HEK293 (cell line): ENCODE measurements at regions not wholly inside any gene's neighbourhood (a gene's known extent, or its start where the extent isn't known, plus 50 kb on each side); places are given as distances from the start of the nearest gene placed in this dataset.

Source experiments
- CTCF ChIA-PET: fragments of 350-600 bp; formaldehyde crosslinking; extraction: SDS; loops from one replicate; lab custom pipeline; 2021; ENCODE audit warnings: antibody characterized with exemption; lab: Yijun Ruan, JAX
- POLR2A ChIA-PET: fragments of 300-600 bp; formaldehyde crosslinking; extraction: SDS; loops from one replicate; lab custom pipeline; 2020; ENCODE audit warnings: antibody characterized with exemption, inconsistent platforms; lab: Yijun Ruan, JAX
- H3K27ac ChIP-seq: fragments of 200-500 bp; sonication (Bioruptor generic); 2 replicates; pipeline ENCODE4 v1.5.1; 2014; ENCODE audit warnings: low read depth, low read length, control low read depth, inconsistent platforms; ENCODE audit errors: extremely low read depth
- H3K36me3 ChIP-seq, 2 experiments: fragments of 200-500 bp in 1 of 2; sonication (Bioruptor generic) in 1 of 2; 1 replicate in 1 of 2; 2 replicates in 1 of 2; pipeline ENCODE4 v1.5.1; 2014 to 2017; ENCODE audit warnings: inconsistent platforms in 2 of 2, low read length in 2 of 2; ENCODE audit not compliant: control insufficient read depth in 2 of 2, insufficient read depth in 1 of 2
- H3K4me1 ChIP-seq: fragments of 200-500 bp; sonication (Bioruptor generic); 2 replicates; pipeline ENCODE4 v1.5.1; 2014; ENCODE audit warnings: mild to moderate bottlenecking, low read length, inconsistent platforms; ENCODE audit not compliant: control insufficient read depth, insufficient read depth
- H3K4me3 ChIP-seq: 2 replicates; pipeline ENCODE4 v1.5.1; 2011; ENCODE audit warnings: low read depth, mild to moderate bottlenecking, control low read depth, low read length, moderate library complexity
- H3K9me3 ChIP-seq: fragments of 200-500 bp; sonication (Bioruptor generic); 2 replicates; pipeline ENCODE4 v1.5.1; 2014; ENCODE audit warnings: low read depth, low read length, inconsistent platforms; ENCODE audit not compliant: control insufficient read depth, insufficient read depth
- BCL6B ChIP-seq: fragments of 450-650 bp; formaldehyde crosslinking; IDR thresholded peaks from 2 replicates; pipeline ENCODE4 v1.5.1; 2017; ENCODE audit warnings: missing biosample characterization, missing genetic modification characterization
- GFI1B ChIP-seq: fragments of 450-650 bp; formaldehyde crosslinking; IDR thresholded peaks from 2 replicates; pipeline ENCODE4 v1.5.1; 2016; ENCODE audit warnings: missing biosample characterization, missing genetic modification characterization
- SP2 ChIP-seq: fragments of 450-650 bp; formaldehyde crosslinking; IDR thresholded peaks from 2 replicates; pipeline ENCODE4 v1.5.1; 2016; ENCODE audit warnings: missing biosample characterization, missing genetic modification characterization
- SP3 ChIP-seq: fragments of 450-650 bp; formaldehyde crosslinking; IDR thresholded peaks from 2 replicates; pipeline ENCODE4 v1.5.1; 2016; ENCODE audit warnings: missing biosample characterization, missing genetic modification characterization
- TCF7L2 ChIP-seq: IDR thresholded peaks from 2 replicates; pipeline ENCODE4 v1.6.1; 2011; ENCODE audit warnings: low read depth, mild to moderate bottlenecking, inconsistent platforms, low read length, moderate library complexity, borderline replicate concordance
- ZEB2 ChIP-seq: fragments of 450-650 bp; formaldehyde crosslinking; IDR thresholded peaks from 2 replicates; pipeline ENCODE4 v1.5.1; 2016; ENCODE audit warnings: missing biosample characterization, missing genetic modification characterization
- ZIC2 ChIP-seq: fragments of 450-650 bp; formaldehyde crosslinking; IDR thresholded peaks from 2 replicates; pipeline ENCODE4 v1.5.1; 2016; ENCODE audit warnings: missing biosample characterization, missing genetic modification characterization
- ZNF302 ChIP-seq: fragments of 450-650 bp; formaldehyde crosslinking; IDR thresholded peaks from 2 replicates; pipeline ENCODE4 v1.5.1; 2016; ENCODE audit warnings: missing biosample characterization, missing genetic modification characterization, low read depth
- ZNF473 ChIP-seq: fragments of 450-650 bp; formaldehyde crosslinking; IDR thresholded peaks from 2 replicates; pipeline ENCODE4 v1.5.1; 2017; ENCODE audit warnings: missing biosample characterization, missing genetic modification characterization
- ZNF48 ChIP-seq: fragments of 450-650 bp; formaldehyde crosslinking; IDR thresholded peaks from 2 replicates; pipeline ENCODE4 v1.5.1; 2016; ENCODE audit warnings: missing biosample characterization, missing genetic modification characterization
- ZNF544 ChIP-seq: fragments of 450-650 bp; formaldehyde crosslinking; IDR thresholded peaks from 2 replicates; pipeline ENCODE4 v1.5.0; 2017; ENCODE audit warnings: missing biosample characterization, missing genetic modification characterization
- ZNF548 ChIP-seq: fragments of 450-650 bp; formaldehyde crosslinking; IDR thresholded peaks from 2 replicates; pipeline ENCODE4 v1.5.1; 2016; ENCODE audit warnings: missing biosample characterization, missing genetic modification characterization
- ZNF660 ChIP-seq: fragments of 450-650 bp; IDR thresholded peaks from 2 replicates; pipeline ENCODE4 v1.5.1; 2018; ENCODE audit warnings: missing biosample characterization, mild to moderate bottlenecking, missing genetic modification characterization
- ZNF791 ChIP-seq: fragments of 450-650 bp; formaldehyde crosslinking; IDR thresholded peaks from 2 replicates; pipeline ENCODE4 v1.5.1; 2016; ENCODE audit warnings: missing biosample characterization, missing genetic modification characterization
- TF ChIP-seq, protein P1 (sequence below): fragments of 450-650 bp; formaldehyde crosslinking; IDR thresholded peaks from 2 replicates; pipeline ENCODE4 v1.5.1; 2016; ENCODE audit warnings: missing biosample characterization, missing genetic modification characterization, low read depth
- TF ChIP-seq, protein P2 (sequence below): fragments of 450-650 bp; formaldehyde crosslinking; IDR thresholded peaks from 2 replicates; pipeline ENCODE4 v1.5.1; 2016; ENCODE audit warnings: missing biosample characterization, missing genetic modification characterization, borderline replicate concordance

DNA sequence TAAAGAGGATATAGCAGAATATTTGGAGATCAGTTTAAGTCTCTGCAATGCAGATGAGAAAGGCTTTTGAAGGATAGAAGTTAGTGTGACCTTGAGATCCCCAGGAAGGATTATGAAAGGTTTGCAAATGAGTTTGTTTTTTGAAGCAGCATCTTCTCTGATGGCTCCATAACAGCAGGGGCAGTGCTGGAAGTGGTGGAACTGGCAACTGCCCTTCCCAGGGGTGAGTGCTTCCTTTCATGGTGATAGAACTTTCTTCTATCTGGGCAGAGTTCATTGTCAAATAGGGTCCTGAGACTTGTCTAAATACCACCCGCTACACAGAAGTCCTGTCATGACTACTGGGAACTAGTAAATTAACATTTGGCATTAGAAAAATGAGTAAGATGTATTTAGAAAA is 314.2 kb upstream of the MCTP2 start:
- Histone ChIP-seq H3K27ac (no peak overlapping the region), H3K4me3 (no peak overlapping the region), H3K4me1 (no peaks in the 10 kb centered on the region), H3K36me3 (no peaks in the 10 kb centered on the region), H3K9me3 (no peaks in the 10 kb centered on the region)
- ChIA-PET CTCF (no interaction called here), POLR2A (no interaction called here)
- TF ChIP-seq GFI1B (tag by site-specific recombination), result no peak
- no peak for TF ChIP-seq ZNF791 (tag by site-specific recombination)
- no peak for TF ChIP-seq TCF7L2
- TF ChIP-seq ZNF544 (tag by site-specific recombination), result no peak
- TF ChIP-seq ZNF48 (tag by site-specific recombination), result no peak
- no peak for TF ChIP-seq ZNF302 (tag by site-specific recombination)
- TF ChIP-seq ZNF548 (tag by site-specific recombination), result no peak
- TF ChIP-seq ZEB2 (tag by site-specific recombination), result no peak
- TF ChIP-seq, protein P1, sequence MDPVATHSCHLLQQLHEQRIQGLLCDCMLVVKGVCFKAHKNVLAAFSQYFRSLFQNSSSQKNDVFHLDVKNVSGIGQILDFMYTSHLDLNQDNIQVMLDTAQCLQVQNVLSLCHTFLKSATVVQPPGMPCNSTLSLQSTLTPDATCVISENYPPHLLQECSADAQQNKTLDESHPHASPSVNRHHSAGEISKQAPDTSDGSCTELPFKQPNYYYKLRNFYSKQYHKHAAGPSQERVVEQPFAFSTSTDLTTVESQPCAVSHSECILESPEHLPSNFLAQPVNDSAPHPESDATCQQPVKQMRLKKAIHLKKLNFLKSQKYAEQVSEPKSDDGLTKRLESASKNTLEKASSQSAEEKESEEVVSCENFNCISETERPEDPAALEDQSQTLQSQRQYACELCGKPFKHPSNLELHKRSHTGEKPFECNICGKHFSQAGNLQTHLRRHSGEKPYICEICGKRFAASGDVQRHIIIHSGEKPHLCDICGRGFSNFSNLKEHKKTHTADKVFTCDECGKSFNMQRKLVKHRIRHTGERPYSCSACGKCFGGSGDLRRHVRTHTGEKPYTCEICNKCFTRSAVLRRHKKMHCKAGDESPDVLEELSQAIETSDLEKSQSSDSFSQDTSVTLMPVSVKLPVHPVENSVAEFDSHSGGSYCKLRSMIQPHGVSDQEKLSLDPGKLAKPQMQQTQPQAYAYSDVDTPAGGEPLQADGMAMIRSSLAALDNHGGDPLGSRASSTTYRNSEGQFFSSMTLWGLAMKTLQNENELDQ, result no peak
- TF ChIP-seq ZNF660 (tag by site-specific recombination), result no peak
- TF ChIP-seq SP3 (tag by site-specific recombination), result no peak

DNA sequence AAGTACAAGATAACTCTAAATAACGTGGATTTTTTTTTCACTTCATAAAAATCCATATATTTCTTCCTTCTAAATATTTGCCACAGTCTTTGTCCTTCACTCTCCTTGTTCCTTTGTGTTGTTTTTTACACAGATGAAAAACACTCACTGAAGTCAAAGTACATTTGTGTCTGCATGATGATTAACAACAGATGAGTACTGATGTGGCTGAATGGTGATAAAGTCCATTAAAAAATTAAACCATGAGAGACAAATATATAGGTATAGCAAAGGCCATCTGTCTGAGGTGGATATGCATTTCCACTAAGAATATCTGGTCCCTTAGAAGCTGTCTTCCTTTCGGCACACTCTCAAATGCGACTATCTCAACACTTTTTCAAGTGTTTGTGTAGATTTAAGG is 317.5 kb upstream of the MCTP2 start:
- Histone ChIP-seq H3K27ac (no peak overlapping the region), H3K36me3 (no peaks in the 10 kb centered on the region), H3K4me1 (no peaks in the 10 kb centered on the region), H3K4me3 (no peak overlapping the region), H3K9me3 (no peaks in the 10 kb centered on the region)
- ChIA-PET CTCF (interaction anchor here (0.6 kb wide), 1 partner anchor 931 kb away, joined by 3 read pairs; no protein-coding TSS in a partner anchor), POLR2A (no interaction called here)
- TF ChIP-seq ZIC2 (tag by site-specific recombination), result no peak

DNA sequence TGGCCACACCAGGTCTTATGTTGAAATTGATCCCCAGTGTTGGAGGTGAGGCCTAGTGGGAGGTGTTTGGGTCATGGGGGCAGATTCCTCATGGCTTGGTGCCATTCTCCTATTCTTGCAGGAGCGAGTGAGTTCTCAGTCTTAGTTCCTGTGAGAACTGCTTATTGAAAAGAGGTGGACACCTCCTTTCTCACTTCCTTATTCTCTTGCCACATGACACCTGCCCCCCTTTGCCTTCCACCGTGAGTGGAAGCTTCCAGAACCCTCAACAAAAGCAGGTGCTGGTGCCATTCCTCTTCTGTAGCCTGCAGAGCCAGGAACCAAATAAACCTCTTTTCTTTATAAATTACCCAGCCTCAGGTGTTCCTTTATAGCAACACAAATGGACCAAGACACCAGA is 318.1 kb upstream of the MCTP2 start:
- Histone ChIP-seq H3K4me1 (no peaks in the 10 kb centered on the region), H3K27ac (no peak overlapping the region), H3K36me3 (no peaks in the 10 kb centered on the region), H3K4me3 (no peak overlapping the region), H3K9me3 (no peaks in the 10 kb centered on the region)
- CTCF ChIA-PET, result interaction anchor here (0.6 kb wide), 1 partner anchor 930 kb away, joined by 3 read pairs; no protein-coding TSS in a partner anchor
- TF ChIP-seq, protein P2, sequence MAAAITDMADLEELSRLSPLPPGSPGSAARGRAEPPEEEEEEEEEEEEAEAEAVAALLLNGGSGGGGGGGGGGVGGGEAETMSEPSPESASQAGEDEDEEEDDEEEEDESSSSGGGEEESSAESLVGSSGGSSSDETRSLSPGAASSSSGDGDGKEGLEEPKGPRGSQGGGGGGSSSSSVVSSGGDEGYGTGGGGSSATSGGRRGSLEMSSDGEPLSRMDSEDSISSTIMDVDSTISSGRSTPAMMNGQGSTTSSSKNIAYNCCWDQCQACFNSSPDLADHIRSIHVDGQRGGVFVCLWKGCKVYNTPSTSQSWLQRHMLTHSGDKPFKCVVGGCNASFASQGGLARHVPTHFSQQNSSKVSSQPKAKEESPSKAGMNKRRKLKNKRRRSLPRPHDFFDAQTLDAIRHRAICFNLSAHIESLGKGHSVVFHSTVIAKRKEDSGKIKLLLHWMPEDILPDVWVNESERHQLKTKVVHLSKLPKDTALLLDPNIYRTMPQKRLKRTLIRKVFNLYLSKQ, result no peak
- TF ChIP-seq ZNF660 (tag by site-specific recombination) (no peak), SP2 (no peak), ZNF473 (no peak), BCL6B (tag by site-specific recombination) (no peak)
- POLR2A ChIA-PET, result no interaction called here
